Panc1 (cell line): ENCODE measurements at regions not wholly inside any gene's neighbourhood (a gene's known extent, or its start where the extent isn't known, plus 50 kb on each side); places are given as distances from the start of the nearest gene placed in this dataset.

ENCODE experiments used
- ATAC-seq: fragments of 200-7000 bp; cut with Tn5 transposase; 2 replicates; pipeline ENCODE4 v1.9.1; 2020; ENCODE audit warnings: mild to moderate bottlenecking, moderate library complexity
- BruUV-seq: library from RNA; stranded (reverse); fragments of 400-500 nt; replicated peaks from 2 replicates; lab custom pipeline; 2021; lab: Mats Ljungman, UMichigan
- CTCF ChIA-PET: fragments of 300-600 bp; sonication (Branson Sonifier 250); formaldehyde crosslinking; loops from one replicate; lab custom pipeline; 2022; ENCODE audit warnings: antibody characterized with exemption; lab: Charles Lee
- POLR2A ChIA-PET: fragments of 300-600 bp; sonication (Branson Sonifier 250); formaldehyde crosslinking; loops from one replicate; lab custom pipeline; 2022; ENCODE audit warnings: antibody characterized with exemption; lab: Charles Lee
- DNase-seq: peaks from one replicate; pipeline ENCODE4 v3.0.0-alpha.2; 2010; ENCODE audit warnings: low read depth, low spot score
- H3K27ac ChIP-seq: 2 replicates; pipeline ENCODE4 v1.5.1; 2011; ENCODE audit warnings: mild to moderate bottlenecking, low read length, inconsistent platforms
- H3K27me3 ChIP-seq: fragments of 200-500 bp; sonication (Bioruptor generic); 2 replicates; pipeline ENCODE4 v1.6.0; 2014; ENCODE audit warnings: low read length, inconsistent platforms; ENCODE audit not compliant: control insufficient read depth, insufficient read depth
- H3K36me3 ChIP-seq: fragments of 200-500 bp; sonication (Bioruptor generic); 2 replicates; pipeline ENCODE4 v1.5.1; 2014; ENCODE audit warnings: inconsistent platforms, mild to moderate bottlenecking, low read length, moderate library complexity; ENCODE audit not compliant: control insufficient read depth, insufficient read depth
- H3K4me1 ChIP-seq: 2 replicates; pipeline ENCODE4 v1.5.1; 2011; ENCODE audit warnings: inconsistent platforms, mild to moderate bottlenecking, low read length, moderate library complexity; ENCODE audit not compliant: control insufficient read depth, insufficient read depth
- H3K4me3 ChIP-seq, 2 experiments: 2 replicates each; pipeline ENCODE4 v1.5.1; 2011 to 2012; ENCODE audit warnings: low read depth in 2 of 2, low read length in 2 of 2, mild to moderate bottlenecking in 2 of 2, inconsistent platforms in 1 of 2, moderate library complexity in 1 of 2
- H3K9me3 ChIP-seq: fragments of 200-500 bp; sonication (Bioruptor generic); 2 replicates; pipeline ENCODE4 v1.5.1; 2014; ENCODE audit warnings: low read depth, mild to moderate bottlenecking, inconsistent platforms, low read length, moderate library complexity; ENCODE audit not compliant: control insufficient read depth, insufficient read depth
- POLR2AphosphoS5 ChIP-seq: IDR thresholded peaks from 2 replicates; pipeline ENCODE4 v1.6.1; 2012; ENCODE audit warnings: mild to moderate bottlenecking, low read depth, low read length, moderate library complexity
- REST ChIP-seq, 2 experiments: IDR thresholded peaks; 2 replicates each; pipeline ENCODE4 v1.6.1; 2011 to 2012; ENCODE audit warnings: low read depth in 2 of 2, control low read depth in 1 of 2, low read length in 1 of 2, mild to moderate bottlenecking in 1 of 2, moderate library complexity in 1 of 2; ENCODE audit not compliant: insufficient read depth in 1 of 2
- SIN3A ChIP-seq: IDR thresholded peaks from 2 replicates; pipeline ENCODE4 v1.6.1; 2012; ENCODE audit warnings: low read depth, mild to moderate bottlenecking, low read length, moderate library complexity, borderline replicate concordance; ENCODE audit not compliant: insufficient read depth
- TCF7L2 ChIP-seq: IDR thresholded peaks from 2 replicates; pipeline ENCODE4 v1.6.1; 2011; ENCODE audit warnings: mild to moderate bottlenecking, low read depth, low read length, inconsistent platforms
- in situ Hi-C: cut with HindIII; loops from 2 replicates; pipeline ENCODE4 v1.10.0; 2016; ENCODE audit warnings: low sequenced_read_pairs, low pct_unique_long_range_greater_than_20kb
- intact Hi-C: fragments of 100-400 bp; cut with micrococcal nuclease; formaldehyde crosslinking; loops from one replicate; pipeline ENCODE4 v1.10.0; 2022; ENCODE audit not compliant: unreplicated experiment
- TF ChIP-seq, protein P1 (sequence below): fragments of 450-650 bp; IDR thresholded peaks from 2 replicates; pipeline ENCODE4 v1.5.1; 2017; ENCODE audit warnings: mild to moderate bottlenecking

DNA sequence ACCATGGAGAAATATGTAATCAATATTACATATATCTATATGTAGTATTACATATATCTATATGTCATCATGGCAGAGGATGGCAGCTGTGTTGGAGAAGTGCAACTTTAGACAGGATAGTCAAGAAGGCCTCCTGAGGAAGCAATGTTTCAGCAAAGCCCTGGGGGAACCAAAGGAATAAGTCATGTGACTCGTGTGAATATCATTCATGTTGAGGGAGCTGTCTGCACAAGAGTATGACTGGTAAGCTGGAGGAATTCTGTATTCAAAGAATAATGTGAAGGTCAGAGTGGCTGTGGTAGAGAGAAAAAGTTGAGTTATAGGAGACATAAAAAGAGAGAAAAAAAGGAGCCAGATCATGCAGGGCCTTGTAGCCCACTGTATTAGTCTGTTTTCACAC is 92.9 kb upstream of the EDNRA start:
- no peaks in the 10 kb centered on the region for H3K36me3 ChIP-seq
- no peak overlapping the region for H3K27ac ChIP-seq
- ATAC-seq (no peak), DNase-seq (no peak)
- no TSS peak for BruUV-seq
- H3K27me3 ChIP-seq = no peaks in the 10 kb centered on the region
- H3K4me1 ChIP-seq = no peaks in the 10 kb centered on the region
- intact Hi-C loops = no loop called here
- no peak overlapping the region for H3K4me3 ChIP-seq
- in situ Hi-C loops = no loop called here
- POLR2A ChIA-PET = no interaction called here
- H3K9me3 ChIP-seq = no peaks in the 10 kb centered on the region
- TF ChIP-seq, protein P1, sequence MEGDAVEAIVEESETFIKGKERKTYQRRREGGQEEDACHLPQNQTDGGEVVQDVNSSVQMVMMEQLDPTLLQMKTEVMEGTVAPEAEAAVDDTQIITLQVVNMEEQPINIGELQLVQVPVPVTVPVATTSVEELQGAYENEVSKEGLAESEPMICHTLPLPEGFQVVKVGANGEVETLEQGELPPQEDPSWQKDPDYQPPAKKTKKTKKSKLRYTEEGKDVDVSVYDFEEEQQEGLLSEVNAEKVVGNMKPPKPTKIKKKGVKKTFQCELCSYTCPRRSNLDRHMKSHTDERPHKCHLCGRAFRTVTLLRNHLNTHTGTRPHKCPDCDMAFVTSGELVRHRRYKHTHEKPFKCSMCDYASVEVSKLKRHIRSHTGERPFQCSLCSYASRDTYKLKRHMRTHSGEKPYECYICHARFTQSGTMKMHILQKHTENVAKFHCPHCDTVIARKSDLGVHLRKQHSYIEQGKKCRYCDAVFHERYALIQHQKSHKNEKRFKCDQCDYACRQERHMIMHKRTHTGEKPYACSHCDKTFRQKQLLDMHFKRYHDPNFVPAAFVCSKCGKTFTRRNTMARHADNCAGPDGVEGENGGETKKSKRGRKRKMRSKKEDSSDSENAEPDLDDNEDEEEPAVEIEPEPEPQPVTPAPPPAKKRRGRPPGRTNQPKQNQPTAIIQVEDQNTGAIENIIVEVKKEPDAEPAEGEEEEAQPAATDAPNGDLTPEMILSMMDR = no peak
- no peak for TF ChIP-seq SIN3A
- TF ChIP-seq TCF7L2 = no peak
- TF ChIP-seq POLR2AphosphoS5 = no peak
- no peak for TF ChIP-seq REST (IDR thresholded peaks at IDR 0.05; ENCODE audit: insufficient read depth in 1 of 2, low read depth in 2 of 2, low read length in 1 of 2)
- CTCF ChIA-PET = no interaction called here

- H3K4me3 ChIP-seq = no peak overlapping the region
- intact Hi-C loops = no loop called here
- no peak for DNase-seq
- ChIA-PET CTCF (no interaction called here), POLR2A (no interaction called here)
- ATAC-seq = no peak
- TF ChIP-seq, protein P1 = no peak
- no peak for TF ChIP-seq POLR2AphosphoS5
- no peak for TF ChIP-seq TCF7L2
- TF ChIP-seq SIN3A = no peak
- TF ChIP-seq REST (IDR thresholded peaks at IDR 0.05; ENCODE audit: insufficient read depth in 1 of 2, low read depth in 2 of 2, low read length in 1 of 2) = no peak
- no peaks in the 10 kb centered on the region for H3K4me1 ChIP-seq
- H3K36me3 ChIP-seq = no peaks in the 10 kb centered on the region
- H3K27me3 ChIP-seq = no peaks in the 10 kb centered on the region
- no peaks in the 10 kb centered on the region for H3K9me3 ChIP-seq
- in situ Hi-C loops = no loop called here
- BruUV-seq = no TSS peak
- no peak overlapping the region for H3K27ac ChIP-seq
Measured at GRCh38 chr4:147396105-147396504, 84.8 kb upstream of the EDNRA start.
